Panc1 (cell line): ENCODE measurements at regions not wholly inside any gene's neighbourhood (a gene's known extent, or its start where the extent isn't known, plus 50 kb on each side); places are given as distances from the start of the nearest gene placed in this dataset.

Source experiments
- ATAC-seq: fragments of 200-7000 bp; cut with Tn5 transposase; 2 replicates; pipeline ENCODE4 v1.9.1; 2020; ENCODE audit warnings: mild to moderate bottlenecking, moderate library complexity
- BruUV-seq: library from RNA; stranded (reverse); fragments of 400-500 nt; replicated peaks from 2 replicates; lab custom pipeline; 2021; lab: Mats Ljungman, UMichigan
- CTCF ChIA-PET: fragments of 300-600 bp; sonication (Branson Sonifier 250); formaldehyde crosslinking; loops from one replicate; lab custom pipeline; 2022; ENCODE audit warnings: antibody characterized with exemption; lab: Charles Lee
- POLR2A ChIA-PET: fragments of 300-600 bp; sonication (Branson Sonifier 250); formaldehyde crosslinking; loops from one replicate; lab custom pipeline; 2022; ENCODE audit warnings: antibody characterized with exemption; lab: Charles Lee
- DNase-seq: peaks from one replicate; pipeline ENCODE4 v3.0.0-alpha.2; 2010; ENCODE audit warnings: low read depth, low spot score
- H3K27ac ChIP-seq: 2 replicates; pipeline ENCODE4 v1.5.1; 2011; ENCODE audit warnings: mild to moderate bottlenecking, low read length, inconsistent platforms
- H3K27me3 ChIP-seq: fragments of 200-500 bp; sonication (Bioruptor generic); 2 replicates; pipeline ENCODE4 v1.6.0; 2014; ENCODE audit warnings: low read length, inconsistent platforms; ENCODE audit not compliant: control insufficient read depth, insufficient read depth
- H3K36me3 ChIP-seq: fragments of 200-500 bp; sonication (Bioruptor generic); 2 replicates; pipeline ENCODE4 v1.5.1; 2014; ENCODE audit warnings: inconsistent platforms, mild to moderate bottlenecking, low read length, moderate library complexity; ENCODE audit not compliant: control insufficient read depth, insufficient read depth
- H3K4me1 ChIP-seq: 2 replicates; pipeline ENCODE4 v1.5.1; 2011; ENCODE audit warnings: inconsistent platforms, mild to moderate bottlenecking, low read length, moderate library complexity; ENCODE audit not compliant: control insufficient read depth, insufficient read depth
- H3K4me3 ChIP-seq, 2 experiments: 2 replicates each; pipeline ENCODE4 v1.5.1; 2011 to 2012; ENCODE audit warnings: low read depth in 2 of 2, low read length in 2 of 2, mild to moderate bottlenecking in 2 of 2, inconsistent platforms in 1 of 2, moderate library complexity in 1 of 2
- H3K9me3 ChIP-seq: fragments of 200-500 bp; sonication (Bioruptor generic); 2 replicates; pipeline ENCODE4 v1.5.1; 2014; ENCODE audit warnings: low read depth, mild to moderate bottlenecking, inconsistent platforms, low read length, moderate library complexity; ENCODE audit not compliant: control insufficient read depth, insufficient read depth
- CTCF ChIP-seq: fragments of 450-650 bp; IDR thresholded peaks from 2 replicates; pipeline ENCODE4 v1.5.1; 2017; ENCODE audit warnings: mild to moderate bottlenecking
- POLR2AphosphoS5 ChIP-seq: IDR thresholded peaks from 2 replicates; pipeline ENCODE4 v1.6.1; 2012; ENCODE audit warnings: mild to moderate bottlenecking, low read depth, low read length, moderate library complexity
- REST ChIP-seq, 2 experiments: IDR thresholded peaks; 2 replicates each; pipeline ENCODE4 v1.6.1; 2011 to 2012; ENCODE audit warnings: low read depth in 2 of 2, control low read depth in 1 of 2, low read length in 1 of 2, mild to moderate bottlenecking in 1 of 2, moderate library complexity in 1 of 2; ENCODE audit not compliant: insufficient read depth in 1 of 2
- SIN3A ChIP-seq: IDR thresholded peaks from 2 replicates; pipeline ENCODE4 v1.6.1; 2012; ENCODE audit warnings: low read depth, mild to moderate bottlenecking, low read length, moderate library complexity, borderline replicate concordance; ENCODE audit not compliant: insufficient read depth
- TCF7L2 ChIP-seq: IDR thresholded peaks from 2 replicates; pipeline ENCODE4 v1.6.1; 2011; ENCODE audit warnings: mild to moderate bottlenecking, low read depth, low read length, inconsistent platforms
- in situ Hi-C: cut with HindIII; loops from 2 replicates; pipeline ENCODE4 v1.10.0; 2016; ENCODE audit warnings: low sequenced_read_pairs, low pct_unique_long_range_greater_than_20kb
- intact Hi-C: fragments of 100-400 bp; cut with micrococcal nuclease; formaldehyde crosslinking; loops from one replicate; pipeline ENCODE4 v1.10.0; 2022; ENCODE audit not compliant: unreplicated experiment

- Histone ChIP-seq H3K27me3 (no peaks in the 10 kb centered on the region), H3K27ac (no peak overlapping the region), H3K36me3 (no peaks in the 10 kb centered on the region), H3K4me3 (no peak overlapping the region), H3K9me3 (no peaks in the 10 kb centered on the region), H3K4me1 (no peaks in the 10 kb centered on the region)
- in situ Hi-C loops = no loop called here
- POLR2A ChIA-PET = no interaction called here
- DNase-seq (no peak), ATAC-seq (no peak)
- intact Hi-C loops = no loop called here
- TF ChIP-seq REST (IDR thresholded peaks at IDR 0.05; ENCODE audit: insufficient read depth in 1 of 2, low read depth in 2 of 2, low read length in 1 of 2) (no peak), CTCF (no peak), POLR2AphosphoS5 (no peak), TCF7L2 (no peak), SIN3A (no peak)
- no TSS peak for BruUV-seq
- CTCF ChIA-PET = no interaction called here
These were observed 462.6 kb downstream of the RNF144A start for GRCh38 chr2:7379799-7380198.

GRCh38 chr2:7384773-7385349 lies 467.6 kb downstream of the RNF144A start:
- BruUV-seq = no TSS peak
- in situ Hi-C loops (no loop called here), intact Hi-C loops (no loop called here)

More at GRCh38 chr2:7384773-7385349, 467.6 kb downstream of the RNF144A start:
- DNase-seq (no peak), ATAC-seq (no peak)
- Histone ChIP-seq H3K4me1 (no peaks in the 10 kb centered on the region), H3K27ac (no peak overlapping the region), H3K36me3 (no peaks in the 10 kb centered on the region), H3K9me3 (no peaks in the 10 kb centered on the region), H3K4me3 (no peak overlapping the region), H3K27me3 (no peaks in the 10 kb centered on the region)
- ChIA-PET CTCF (no interaction called here), POLR2A (no interaction called here)
- no peak for TF ChIP-seq REST (IDR thresholded peaks at IDR 0.05; ENCODE audit: insufficient read depth in 1 of 2, low read depth in 2 of 2, low read length in 1 of 2)
- TF ChIP-seq CTCF = no peak
- TF ChIP-seq SIN3A = no peak
- TF ChIP-seq POLR2AphosphoS5 = no peak
- TF ChIP-seq TCF7L2 = no peak
